ENCODE measurements at regions not wholly inside any gene's neighbourhood (a gene's known extent, or its start where the extent isn't known, plus 50 kb on each side); places are given as distances from the start of the nearest gene placed in this dataset.

GRCh38 chr12:93174473-93174872, 203.3 kb upstream of the NUDT4 start:
- DNase-seq (ENCODE audit: low spot score): no peak
- Histone ChIP-seq H3K27ac (no peak overlapping the region), H3K4me3 (no peak overlapping the region)
- TF ChIP-seq, protein P1, sequence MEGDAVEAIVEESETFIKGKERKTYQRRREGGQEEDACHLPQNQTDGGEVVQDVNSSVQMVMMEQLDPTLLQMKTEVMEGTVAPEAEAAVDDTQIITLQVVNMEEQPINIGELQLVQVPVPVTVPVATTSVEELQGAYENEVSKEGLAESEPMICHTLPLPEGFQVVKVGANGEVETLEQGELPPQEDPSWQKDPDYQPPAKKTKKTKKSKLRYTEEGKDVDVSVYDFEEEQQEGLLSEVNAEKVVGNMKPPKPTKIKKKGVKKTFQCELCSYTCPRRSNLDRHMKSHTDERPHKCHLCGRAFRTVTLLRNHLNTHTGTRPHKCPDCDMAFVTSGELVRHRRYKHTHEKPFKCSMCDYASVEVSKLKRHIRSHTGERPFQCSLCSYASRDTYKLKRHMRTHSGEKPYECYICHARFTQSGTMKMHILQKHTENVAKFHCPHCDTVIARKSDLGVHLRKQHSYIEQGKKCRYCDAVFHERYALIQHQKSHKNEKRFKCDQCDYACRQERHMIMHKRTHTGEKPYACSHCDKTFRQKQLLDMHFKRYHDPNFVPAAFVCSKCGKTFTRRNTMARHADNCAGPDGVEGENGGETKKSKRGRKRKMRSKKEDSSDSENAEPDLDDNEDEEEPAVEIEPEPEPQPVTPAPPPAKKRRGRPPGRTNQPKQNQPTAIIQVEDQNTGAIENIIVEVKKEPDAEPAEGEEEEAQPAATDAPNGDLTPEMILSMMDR (IDR thresholded peaks at IDR 0.05): no peak

DNA sequence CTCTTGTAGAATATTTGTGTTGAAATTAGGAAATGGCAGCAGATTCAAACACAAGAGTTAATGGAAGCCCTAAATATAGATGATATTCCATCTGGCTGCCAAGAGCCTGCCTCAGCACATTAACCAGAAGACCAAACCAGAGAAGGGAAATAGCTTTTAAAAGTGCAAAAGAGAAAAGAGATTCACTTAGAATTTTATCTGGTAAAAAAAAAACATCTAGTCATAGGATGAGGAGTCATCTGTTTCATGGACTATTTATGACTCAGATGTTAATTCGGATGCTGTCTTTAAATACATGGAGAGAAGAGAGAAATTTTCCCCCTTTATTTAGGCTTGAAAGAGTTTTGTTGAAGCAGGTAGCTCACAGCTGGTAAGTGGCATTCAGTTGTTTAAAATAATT, 201.6 kb upstream of the NUDT4 start:
- DNase-seq (ENCODE audit: low spot score): no peak
- H3K27ac ChIP-seq: peak overlapping the region; percentile 66 to 68
- no peak overlapping the region for H3K4me3 ChIP-seq
- TF ChIP-seq, protein P1 (IDR thresholded peaks at IDR 0.05): no peak

GRCh38 chr12:93176610-93177126, 201.1 kb upstream of the NUDT4 start:
- Histone ChIP-seq H3K4me3 (no peak overlapping the region), H3K27ac (peak overlapping the region; percentile 66 to 68)
- DNase-seq (ENCODE audit: low spot score): no peak
- TF ChIP-seq, protein P1 (IDR thresholded peaks at IDR 0.05): no peak

GRCh38 chr12:93177208-93178153, 200.2 kb upstream of the NUDT4 start:
- no peak for DNase-seq (ENCODE audit: low spot score)
- TF ChIP-seq, protein P1 (IDR thresholded peaks at IDR 0.05): no peak
- Histone ChIP-seq H3K4me3 (no peak overlapping the region), H3K27ac (peak overlapping the region; percentile 66 to 68)

DNA sequence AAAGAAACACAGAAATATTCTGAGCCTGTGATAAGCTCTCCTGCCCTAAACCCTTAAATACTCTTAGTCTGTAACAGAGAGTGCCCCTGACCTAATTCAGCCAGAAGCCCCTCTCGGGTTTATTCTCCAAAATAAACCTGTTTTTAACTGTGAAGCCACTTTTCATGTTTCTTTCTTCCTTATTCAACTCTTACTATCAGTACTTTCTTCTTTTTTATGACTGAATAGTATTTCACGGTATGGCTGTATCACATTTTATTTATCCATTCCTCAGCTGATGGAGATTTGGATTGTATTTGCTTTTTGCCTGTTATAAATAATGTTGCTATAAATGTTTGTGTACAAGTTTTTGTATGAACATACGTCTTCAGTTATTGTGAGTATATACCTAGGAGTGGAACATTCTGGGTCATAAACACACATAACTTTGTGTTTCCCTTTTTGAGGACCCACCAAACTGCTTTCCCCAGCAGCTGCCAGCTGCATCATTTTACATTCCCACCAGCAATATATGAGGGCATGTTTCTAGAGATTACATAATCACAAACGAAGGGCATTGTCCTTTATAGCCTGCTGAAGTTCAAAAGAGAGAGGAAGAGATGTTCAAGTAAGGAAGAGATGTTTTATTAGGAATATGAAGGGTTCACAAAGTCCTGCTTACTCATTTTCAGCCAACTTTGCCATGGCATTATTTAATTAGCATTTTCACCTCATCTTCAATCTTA, 199.4 kb upstream of the NUDT4 start:
- TF ChIP-seq, protein P1 (IDR thresholded peaks at IDR 0.05): no peak
- no peak overlapping the region for H3K4me3 ChIP-seq
- no peak for DNase-seq (ENCODE audit: low spot score)
- no peak overlapping the region for H3K27ac ChIP-seq

- TF ChIP-seq, protein P1 (IDR thresholded peaks at IDR 0.05): no peak
- Histone ChIP-seq H3K27ac (no peak overlapping the region), H3K4me3 (no peak overlapping the region)
- DNase-seq (ENCODE audit: low spot score): no peak
Observed at GRCh38 chr12:93179792-93180191, 197.9 kb upstream of the NUDT4 start.
